Ectodermal cell (in vitro differentiated cells): ENCODE measurements at regions not wholly inside any gene's neighbourhood (a gene's known extent, or its start where the extent isn't known, plus 50 kb on each side); places are given as distances from the start of the nearest gene placed in this dataset.

ENCODE experiments used
- H3K27ac ChIP-seq: 2 replicates; pipeline ENCODE4 v1.7.0; 2013; ENCODE audit warnings: mild to moderate bottlenecking, low read depth, low read length; ENCODE audit not compliant: insufficient read depth, poor library complexity, severe bottlenecking
- H3K27me3 ChIP-seq: 2 replicates; pipeline ENCODE4 v1.7.0; 2013; ENCODE audit warnings: mild to moderate bottlenecking, low read length; ENCODE audit not compliant: insufficient read depth, control insufficient read depth, poor library complexity, severe bottlenecking
- H3K36me3 ChIP-seq: one replicate; pipeline ENCODE4 v1.7.0; 2013; ENCODE audit warnings: low read length; ENCODE audit not compliant: control insufficient read depth, insufficient read depth
- H3K4me1 ChIP-seq: one replicate; pipeline ENCODE4 v1.7.0; 2013; ENCODE audit warnings: low read length; ENCODE audit not compliant: control insufficient read depth, insufficient read depth
- H3K4me3 ChIP-seq: 2 replicates; pipeline ENCODE4 v1.7.0; 2013; ENCODE audit warnings: low read depth, low read length, control low read depth; ENCODE audit not compliant: insufficient read depth
- H3K9me3 ChIP-seq: 2 replicates; pipeline ENCODE4 v1.7.0; 2013; ENCODE audit warnings: mild to moderate bottlenecking, low read length, moderate library complexity; ENCODE audit not compliant: control insufficient read depth
- whole genome bisulfite sequencing, 2 experiments: methylation state at CpG; one replicate each; pipeline ENCODE4 v1.1.7; 2013; ENCODE audit warnings: missing lambda C conversion rate in 2 of 2; 5-methylcytosine and 5-hydroxymethylcytosine counted together

DNA sequence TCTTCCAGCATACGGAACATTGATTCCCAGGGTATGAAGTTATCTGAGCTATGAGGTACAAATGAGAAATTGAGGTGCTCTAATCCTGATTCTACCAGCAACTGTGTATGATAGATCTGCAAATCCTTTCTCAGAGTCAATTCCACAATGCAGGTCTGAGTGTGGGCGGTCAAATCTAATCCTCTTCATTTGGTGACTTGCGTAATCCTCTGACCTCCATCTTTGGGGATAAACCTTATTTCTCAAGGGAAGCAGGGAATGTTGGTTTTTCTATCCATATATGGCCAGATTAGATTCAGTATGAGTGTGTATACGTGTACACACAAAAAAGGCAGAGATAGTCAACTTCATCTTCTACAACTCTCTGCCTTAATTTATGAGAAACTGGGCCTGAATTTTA, 348.4 kb upstream of the IL12A start:
- H3K9me3 ChIP-seq, result no peaks in the 10 kb centered on the region
- H3K4me3 ChIP-seq, result no peak overlapping the region
- no peaks in the 10 kb centered on the region for H3K36me3 ChIP-seq
- 93 to 97% methylated on average over 3 to 4 of the region's 4 CpGs for WGBS, 2 experiments
- H3K4me1 ChIP-seq, result no peaks in the 10 kb centered on the region
- H3K27me3 ChIP-seq, result no peaks in the 10 kb centered on the region
- H3K27ac ChIP-seq, result no peak overlapping the region

GRCh38 chr3:159643406-159643805, 345.2 kb upstream of the IL12A start:
- Histone ChIP-seq H3K9me3 (no peaks in the 10 kb centered on the region), H3K27me3 (no peaks in the 10 kb centered on the region), H3K36me3 (no peaks in the 10 kb centered on the region), H3K4me3 (no peak overlapping the region), H3K27ac (no peak overlapping the region), H3K4me1 (no peaks in the 10 kb centered on the region)

- Histone ChIP-seq H3K4me1 (no peaks in the 10 kb centered on the region), H3K9me3 (no peaks in the 10 kb centered on the region), H3K4me3 (no peak overlapping the region), H3K36me3 (no peaks in the 10 kb centered on the region), H3K27ac (no peak overlapping the region), H3K27me3 (no peaks in the 10 kb centered on the region)
- WGBS, 2 experiments, result 85 to 89% methylated on average over 1 of the region's 1 CpG
Observed at GRCh38 chr3:159645874-159646273, 342.8 kb upstream of the IL12A start.

DNA sequence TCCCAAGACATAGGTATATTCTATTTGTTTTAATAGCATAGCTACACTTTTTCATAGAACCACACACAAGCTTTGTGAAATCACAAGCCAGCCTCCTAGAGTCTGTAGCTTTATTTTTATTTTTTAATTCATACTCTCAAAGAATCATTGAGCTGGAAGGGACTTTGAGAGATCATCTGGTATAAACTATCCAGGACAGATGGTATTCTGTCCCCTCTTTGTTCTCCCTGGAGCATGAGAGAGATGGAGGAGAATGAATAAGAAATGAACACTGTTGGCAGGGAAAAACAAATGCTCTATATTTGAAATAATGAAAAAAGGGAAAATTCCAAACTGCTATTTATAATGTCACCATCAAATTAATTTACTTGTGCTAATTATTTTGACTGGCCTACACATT, 338.7 kb upstream of the IL12A start:
- no peaks in the 10 kb centered on the region for H3K9me3 ChIP-seq

GRCh38 chr3:159650726-159651125, 337.9 kb upstream of the IL12A start:
- Histone ChIP-seq H3K4me1 (no peaks in the 10 kb centered on the region), H3K27ac (no peak overlapping the region), H3K36me3 (no peaks in the 10 kb centered on the region), H3K27me3 (no peaks in the 10 kb centered on the region), H3K9me3 (no peaks in the 10 kb centered on the region), H3K4me3 (no peak overlapping the region)
- 88% methylated on average over 1 of the region's 2 CpGs for WGBS, 2 experiments

More for the DNA sequence above, 338.7 kb upstream of the IL12A start:
- H3K4me1 ChIP-seq, result no peaks in the 10 kb centered on the region
- no peak overlapping the region for H3K4me3 ChIP-seq
- no peak overlapping the region for H3K27ac ChIP-seq
- H3K36me3 ChIP-seq, result no peaks in the 10 kb centered on the region
- H3K27me3 ChIP-seq, result no peaks in the 10 kb centered on the region

DNA sequence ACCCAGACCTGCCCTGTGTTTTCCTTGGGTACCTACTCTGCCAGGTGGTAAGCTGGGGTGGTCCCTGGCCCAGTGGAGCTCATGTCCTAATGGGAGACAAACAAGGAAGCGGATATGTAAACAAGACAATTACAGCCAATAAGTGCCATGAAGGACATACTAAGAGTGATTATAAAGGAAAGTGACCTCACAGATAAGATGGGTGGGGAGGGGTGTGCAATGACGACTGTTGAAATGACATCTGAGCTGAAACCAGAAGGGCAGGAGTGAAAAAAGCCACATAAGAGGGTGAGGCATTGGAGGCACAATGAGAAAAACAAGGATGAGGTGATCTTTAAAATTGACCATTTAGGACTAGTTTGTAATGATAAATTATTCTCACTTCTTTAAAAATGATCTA, 336.2 kb upstream of the IL12A start:
- no peak overlapping the region for H3K27ac ChIP-seq
- no peaks in the 10 kb centered on the region for H3K36me3 ChIP-seq
- no peaks in the 10 kb centered on the region for H3K9me3 ChIP-seq
- no peaks in the 10 kb centered on the region for H3K27me3 ChIP-seq
- no peaks in the 10 kb centered on the region for H3K4me1 ChIP-seq
- no peak overlapping the region for H3K4me3 ChIP-seq
- WGBS, 2 experiments, result 94 to 95% methylated on average over 2 of the region's 2 CpGs

DNA sequence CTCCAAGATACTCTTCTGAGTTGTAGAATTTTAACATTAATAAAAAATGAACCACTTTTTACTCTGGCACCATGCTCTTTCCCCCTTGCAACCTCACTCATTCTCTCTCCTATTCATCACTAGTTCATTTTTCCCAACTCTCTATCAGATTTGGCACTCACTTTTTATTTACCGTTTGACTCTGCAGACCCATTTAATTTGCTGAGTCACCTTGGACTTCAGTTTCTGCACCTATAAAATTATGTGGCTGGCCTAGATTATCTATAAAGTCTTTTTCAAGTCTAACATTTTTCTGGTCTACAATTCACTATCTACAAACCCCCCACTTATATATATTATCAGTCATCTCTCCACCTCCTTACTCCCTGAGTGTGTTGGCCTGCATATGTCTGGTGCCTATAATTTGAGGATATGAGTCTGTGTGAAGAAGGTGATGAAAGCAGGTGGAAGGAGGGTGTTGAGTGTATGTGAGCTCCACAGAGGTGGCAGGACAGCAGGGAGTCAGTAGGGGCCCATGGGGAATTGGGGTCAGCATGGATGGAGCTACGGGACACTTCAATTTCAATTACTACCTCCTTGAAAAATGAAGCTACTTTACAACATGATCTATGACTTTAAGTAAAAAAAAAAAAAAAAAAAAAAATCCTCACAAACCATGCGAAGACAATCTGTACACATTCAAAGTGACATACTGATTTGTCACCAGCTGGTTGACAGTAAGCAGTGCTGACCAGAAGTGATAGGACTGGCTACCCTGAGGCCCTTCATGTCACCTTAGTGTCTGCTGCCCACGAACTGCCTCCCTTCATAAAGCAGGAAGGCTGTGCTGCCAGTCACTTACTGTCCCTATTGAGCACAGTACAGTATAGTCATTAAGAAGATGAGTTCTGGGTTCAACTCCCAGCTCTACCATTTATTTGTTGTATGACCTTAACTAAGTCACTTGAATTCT, 334.2 kb upstream of the IL12A start:
- WGBS, 2 experiments, result 86 to 95% methylated on average over 3 to 4 of the region's 4 CpGs
- H3K9me3 ChIP-seq, result no peaks in the 10 kb centered on the region
- no peaks in the 10 kb centered on the region for H3K27me3 ChIP-seq

GRCh38 chr3:159655202-159655601, 333.4 kb upstream of the IL12A start:
- Histone ChIP-seq H3K9me3 (no peaks in the 10 kb centered on the region), H3K4me1 (no peaks in the 10 kb centered on the region), H3K4me3 (no peak overlapping the region), H3K27me3 (no peaks in the 10 kb centered on the region), H3K27ac (no peak overlapping the region), H3K36me3 (no peaks in the 10 kb centered on the region)
- 90 to 94% methylated on average over 2 of the region's 2 CpGs for WGBS, 2 experiments

More for the DNA sequence above, 334.2 kb upstream of the IL12A start:
- Histone ChIP-seq H3K4me1 (no peaks in the 10 kb centered on the region), H3K4me3 (no peak overlapping the region), H3K36me3 (no peaks in the 10 kb centered on the region), H3K27ac (no peak overlapping the region)

- Histone ChIP-seq H3K27me3 (no peaks in the 10 kb centered on the region), H3K4me3 (no peak overlapping the region), H3K9me3 (no peaks in the 10 kb centered on the region), H3K27ac (no peak overlapping the region), H3K4me1 (no peaks in the 10 kb centered on the region), H3K36me3 (no peaks in the 10 kb centered on the region)
- 92 to 93% methylated on average over 3 of the region's 3 CpGs for WGBS, 2 experiments
Observed at GRCh38 chr3:159657176-159657575, 331.5 kb upstream of the IL12A start.

DNA sequence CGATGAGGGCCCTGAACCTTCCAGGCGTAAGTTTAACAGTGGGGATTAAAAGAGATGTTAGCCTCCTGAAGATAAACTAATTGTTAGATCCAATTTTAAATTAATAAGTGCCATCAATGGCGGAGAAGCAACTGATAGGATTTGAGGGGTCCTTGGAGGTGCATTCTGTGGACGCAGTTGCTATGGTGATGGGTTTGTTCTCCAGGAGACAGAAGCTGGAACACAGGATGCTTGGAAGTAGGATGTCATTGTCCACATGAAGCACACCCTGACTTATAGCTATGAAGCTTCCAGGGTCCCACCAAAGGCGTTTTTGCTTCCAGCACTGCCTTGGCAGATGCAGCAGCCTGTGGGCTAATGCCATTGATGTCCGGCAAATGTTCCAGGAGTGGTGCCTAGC, 331.0 kb upstream of the IL12A start:
- H3K4me3 ChIP-seq, result no peak overlapping the region
- no peaks in the 10 kb centered on the region for H3K36me3 ChIP-seq
- no peaks in the 10 kb centered on the region for H3K4me1 ChIP-seq
- no peaks in the 10 kb centered on the region for H3K9me3 ChIP-seq
- no peak overlapping the region for H3K27ac ChIP-seq
- WGBS, 2 experiments, result 90 to 91% methylated on average over 6 of the region's 6 CpGs
- no peaks in the 10 kb centered on the region for H3K27me3 ChIP-seq
